GM21786 (cell line): ENCODE measurements at regions not wholly inside any gene's neighbourhood (a gene's known extent, or its start where the extent isn't known, plus 50 kb on each side); places are given as distances from the start of the nearest gene placed in this dataset.
"Not testable (repeated sequence)": the region's sequence is repeated elsewhere in the genome, so short reads cannot be mapped to it uniquely, and the experiment has no call there.

Source experiments
- ATAC-seq: cut with Tn5 transposase; IDR thresholded peaks from one replicate; pipeline ENCODE4 v1.9.1; 2021; ENCODE audit not compliant: unreplicated experiment

DNA sequence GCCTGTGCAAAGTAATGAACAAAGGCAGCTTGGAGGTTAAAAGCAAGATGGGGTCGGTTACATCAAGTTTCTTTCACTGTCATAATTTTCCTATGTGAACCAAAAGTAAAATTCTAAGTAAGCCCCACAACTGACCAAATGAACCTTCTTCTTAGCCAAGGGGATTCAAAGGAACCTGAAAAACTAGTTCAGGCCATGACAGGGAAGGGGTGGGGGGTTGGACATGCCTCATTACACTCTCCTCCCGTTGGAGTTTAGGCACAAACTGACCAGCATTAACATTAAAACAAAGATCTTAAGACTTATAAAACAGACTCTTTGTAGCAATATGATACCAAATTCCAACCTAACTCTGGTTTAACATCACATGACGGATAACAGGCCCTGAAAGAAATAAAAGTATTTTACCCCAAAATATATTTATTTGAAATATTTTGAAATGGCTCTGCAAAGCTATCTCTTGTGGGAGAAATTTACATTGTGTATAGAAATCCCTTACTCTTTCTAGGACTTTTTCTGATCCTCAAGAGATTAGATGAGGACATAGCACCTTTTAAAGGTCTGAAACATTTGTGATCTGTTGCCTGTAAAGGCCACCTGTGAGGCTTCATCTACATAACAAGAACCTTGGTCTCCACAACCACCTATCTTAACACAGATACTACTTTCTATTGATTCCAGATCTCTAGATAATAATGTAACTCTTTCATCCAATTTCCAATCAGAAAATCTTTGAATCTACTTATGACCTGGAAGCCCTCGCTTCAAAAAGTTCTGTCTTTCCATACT lies 1829.0 kb upstream of the MIR17HG start:
- ATAC-seq = no peak

DNA sequence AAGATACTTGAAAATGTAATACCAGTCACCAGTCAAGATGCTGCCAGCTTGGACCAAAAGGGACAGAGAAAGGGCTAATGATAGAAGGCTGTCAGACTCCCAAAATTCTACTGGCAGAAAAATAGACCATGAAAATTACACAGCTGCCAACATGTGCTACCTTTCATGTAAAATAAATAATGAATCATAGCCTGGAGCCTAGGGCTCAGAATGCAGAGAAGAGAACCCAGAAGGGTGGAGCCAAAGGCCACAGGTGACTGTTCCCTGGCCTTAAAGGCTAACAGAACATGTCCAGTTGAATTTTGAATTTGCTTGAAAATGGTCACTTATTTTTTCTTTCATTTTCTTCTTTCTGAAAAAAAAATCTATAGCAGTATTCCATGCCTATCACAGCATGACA lies 1827.0 kb upstream of the MIR17HG start:
- ATAC-seq = no peak

DNA sequence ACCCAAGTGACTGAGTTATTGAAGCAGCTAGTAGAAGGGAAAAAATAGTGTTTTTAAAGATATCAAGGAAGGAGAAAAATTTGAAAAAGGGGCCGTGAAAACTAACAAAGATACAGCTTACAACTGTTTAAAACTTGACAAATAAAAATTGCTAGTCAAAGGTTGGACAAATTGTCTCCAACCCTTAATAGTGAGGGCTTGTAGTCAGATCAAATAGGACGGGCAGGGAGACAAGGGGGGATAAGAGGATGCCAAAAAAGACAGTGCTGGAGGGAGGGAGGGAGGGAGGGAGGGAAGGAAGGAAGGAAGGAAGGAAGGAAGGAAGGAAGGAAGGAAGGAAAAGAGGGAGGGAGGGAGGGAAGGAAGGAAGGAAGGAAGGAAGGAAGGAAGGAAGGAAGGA lies 1825.8 kb upstream of the MIR17HG start:
- not testable (repeated sequence) for ATAC-seq

DNA sequence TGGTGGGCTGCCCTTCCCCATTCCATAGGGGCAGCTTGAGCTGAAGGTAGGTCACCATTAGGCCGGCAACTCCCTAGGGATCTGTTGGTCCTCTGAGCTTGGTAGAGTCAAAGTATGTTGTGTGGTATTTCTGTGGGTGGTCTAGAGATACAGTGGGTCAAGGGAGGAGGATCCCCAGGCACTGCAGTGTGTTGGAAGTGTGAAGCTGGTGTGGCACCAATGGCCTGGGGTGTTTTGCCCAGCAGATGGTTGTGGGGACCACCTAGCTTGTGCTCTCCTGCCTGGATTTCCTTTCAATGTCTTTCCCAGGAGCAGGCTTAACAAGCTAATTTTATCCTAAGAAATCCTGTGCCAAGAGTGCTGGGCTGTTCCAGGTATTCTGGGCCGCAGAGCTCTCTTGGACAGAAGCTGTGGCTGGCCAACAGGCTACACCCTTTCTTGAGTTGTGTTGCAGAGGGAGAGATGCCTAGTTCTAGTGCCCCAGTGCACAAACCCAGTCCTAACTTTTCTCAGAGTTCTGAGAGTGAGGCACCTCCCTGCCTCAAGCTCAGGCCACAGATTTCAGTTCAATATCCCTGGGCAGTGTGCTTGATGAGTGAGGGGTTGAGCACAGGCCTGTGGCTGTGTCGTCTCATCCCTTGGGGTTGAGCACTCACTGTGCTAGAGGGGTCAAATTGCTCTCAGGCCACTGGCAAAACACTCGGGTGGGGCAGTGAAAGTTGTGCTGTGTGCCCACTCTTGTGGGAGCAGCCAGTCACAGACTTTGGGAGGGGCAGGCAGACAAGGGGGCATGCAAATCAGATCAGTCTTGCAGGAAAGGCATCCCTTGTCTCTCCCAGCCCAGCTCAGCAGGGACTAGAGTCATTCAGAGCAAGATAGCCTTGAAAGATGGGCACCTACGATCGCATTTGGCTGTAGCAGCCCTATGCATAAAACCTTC lies 1806.1 kb upstream of the MIR17HG start:
- no peak for ATAC-seq

DNA sequence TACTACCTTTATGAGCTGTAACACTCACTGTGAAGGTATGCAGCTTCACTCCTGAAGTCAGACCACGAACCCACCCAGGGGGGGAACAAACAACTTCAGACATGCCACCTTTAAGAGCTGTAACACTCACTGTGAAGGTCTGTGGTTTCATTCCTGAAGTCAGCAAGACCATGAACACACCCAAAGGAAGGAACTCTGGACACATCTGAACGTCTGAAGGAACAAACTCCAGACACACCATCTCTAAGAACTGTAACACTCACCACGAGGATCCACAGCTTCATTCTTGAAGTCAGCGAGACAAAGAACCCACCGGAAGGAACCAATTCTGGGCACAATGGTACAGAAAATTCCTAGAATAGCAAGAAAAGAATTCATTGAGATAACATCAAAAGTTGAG lies 1796.5 kb upstream of the MIR17HG start:
- ATAC-seq = no peak

DNA sequence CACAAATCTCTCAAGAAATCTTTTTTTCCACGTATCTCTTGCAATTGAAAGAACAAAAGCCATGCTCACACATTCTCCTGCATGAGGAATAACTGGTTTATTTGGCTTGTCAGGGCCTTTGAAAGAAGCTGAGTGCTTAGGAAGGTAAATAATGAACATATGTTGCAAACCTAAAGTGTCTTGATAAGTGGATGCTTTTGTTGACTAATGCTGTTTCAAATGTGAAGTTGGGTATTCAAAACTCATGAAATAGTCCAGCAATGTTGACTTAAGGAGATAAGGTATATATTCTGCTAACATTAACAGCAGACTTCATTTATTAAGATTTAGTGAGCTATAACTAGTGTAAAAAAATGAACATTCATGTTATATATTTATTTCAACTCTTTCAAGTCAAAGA lies 1792.7 kb upstream of the MIR17HG start:
- no peak for ATAC-seq

DNA sequence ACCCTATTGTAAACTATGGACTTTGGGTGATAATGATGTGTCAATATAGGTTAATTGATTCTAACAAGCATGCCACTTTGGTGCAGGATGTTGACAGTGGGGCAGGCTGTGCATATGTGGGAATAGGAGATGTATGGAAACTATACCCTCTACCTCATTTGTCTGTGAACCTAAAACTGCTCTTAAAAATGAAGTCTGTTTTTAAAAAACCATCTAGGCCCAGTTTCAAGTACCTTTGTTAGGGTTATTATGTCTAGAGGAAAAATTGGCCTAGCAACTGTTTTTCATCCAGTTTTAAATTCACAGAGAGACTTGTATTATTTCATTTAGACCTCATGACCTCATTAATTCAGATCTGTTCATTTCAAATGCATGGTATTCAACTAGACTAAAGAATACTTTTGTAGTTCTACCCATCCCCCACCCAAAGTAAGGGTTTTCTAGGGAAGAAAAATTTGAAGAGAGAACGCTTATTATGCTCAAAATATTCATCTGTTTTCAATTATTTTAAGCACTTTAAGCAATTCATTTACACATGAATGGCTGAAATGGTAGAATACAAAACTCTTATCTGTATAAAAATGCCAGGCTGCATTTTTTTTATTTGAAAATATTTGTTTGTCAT lies 1781.9 kb upstream of the MIR17HG start:
- ATAC-seq = no peak

DNA sequence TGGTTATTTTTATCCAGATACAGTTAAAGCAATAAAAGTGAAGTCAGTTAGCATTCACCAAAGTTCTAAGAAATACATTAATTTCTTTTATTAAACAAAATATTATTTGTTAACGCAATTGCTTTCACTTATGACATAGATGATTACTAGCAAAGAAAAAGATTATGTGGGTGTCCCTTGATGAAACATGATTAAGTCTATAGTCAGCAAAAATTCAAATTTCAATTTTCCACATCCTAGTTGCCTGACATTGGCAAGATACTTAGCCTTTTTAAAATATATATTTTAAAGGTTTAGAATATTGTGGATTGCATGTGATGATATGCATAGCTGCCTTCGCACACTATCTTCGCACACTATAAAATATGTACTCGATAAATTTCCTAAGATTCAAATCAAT lies 1780.5 kb upstream of the MIR17HG start:
- ATAC-seq = no peak

DNA sequence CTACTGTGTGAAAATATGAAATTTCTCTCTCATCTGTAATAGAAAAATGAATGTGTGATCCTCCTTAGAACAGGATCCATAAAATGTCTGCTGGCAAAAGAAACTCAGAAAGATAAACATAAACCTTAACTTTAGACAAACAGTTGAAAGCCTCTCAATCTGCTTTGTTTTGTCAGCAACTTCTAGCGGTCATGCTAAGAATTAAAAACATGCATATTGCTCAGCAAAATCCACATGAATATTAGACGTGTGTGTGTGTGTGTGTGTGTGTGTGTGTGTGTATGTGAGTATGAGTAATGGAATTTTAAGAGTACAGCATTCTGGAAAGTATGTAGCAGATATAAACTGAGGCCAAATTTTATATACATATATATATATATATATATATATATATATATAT lies 1779.2 kb upstream of the MIR17HG start:
- ATAC-seq = no peak

DNA sequence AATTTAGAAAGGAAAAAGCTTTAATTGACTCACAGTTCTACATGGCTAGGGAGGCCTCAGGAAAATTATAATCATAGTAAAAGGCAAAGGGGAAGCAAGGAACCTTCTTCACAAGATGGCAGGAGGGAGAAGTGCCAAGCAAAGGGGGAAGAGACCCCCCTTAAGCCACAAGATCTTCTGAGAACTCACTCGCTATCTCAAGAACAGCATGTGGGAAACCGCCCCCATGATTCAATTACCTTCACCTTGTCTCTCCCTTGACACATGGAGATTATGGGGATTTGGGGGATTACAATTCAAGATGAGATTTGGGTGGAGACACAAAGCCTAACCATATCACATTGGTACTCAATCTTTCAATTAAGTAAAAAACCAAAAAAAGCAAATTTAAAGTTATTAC lies 1778.7 kb upstream of the MIR17HG start:
- ATAC-seq = no peak

DNA sequence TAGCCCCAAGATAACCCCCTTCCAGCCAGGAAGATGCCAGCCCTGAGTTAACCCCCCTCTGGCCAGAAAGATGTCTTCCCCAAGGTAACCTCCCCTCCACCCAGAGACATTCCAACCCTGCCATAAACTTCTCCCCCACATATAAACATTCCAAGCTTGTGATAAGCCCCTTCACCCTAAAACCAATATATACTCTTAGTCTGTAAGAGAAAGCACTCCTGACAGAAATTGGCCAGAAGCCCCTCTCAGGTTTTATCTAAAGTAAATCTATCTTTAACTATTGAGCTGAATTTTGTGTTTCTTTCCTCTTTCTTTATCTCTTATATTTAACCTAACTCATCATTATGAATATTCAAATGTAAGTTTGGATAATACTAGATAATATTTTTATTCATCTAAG lies 1775.8 kb upstream of the MIR17HG start:
- ATAC-seq = no peak

DNA sequence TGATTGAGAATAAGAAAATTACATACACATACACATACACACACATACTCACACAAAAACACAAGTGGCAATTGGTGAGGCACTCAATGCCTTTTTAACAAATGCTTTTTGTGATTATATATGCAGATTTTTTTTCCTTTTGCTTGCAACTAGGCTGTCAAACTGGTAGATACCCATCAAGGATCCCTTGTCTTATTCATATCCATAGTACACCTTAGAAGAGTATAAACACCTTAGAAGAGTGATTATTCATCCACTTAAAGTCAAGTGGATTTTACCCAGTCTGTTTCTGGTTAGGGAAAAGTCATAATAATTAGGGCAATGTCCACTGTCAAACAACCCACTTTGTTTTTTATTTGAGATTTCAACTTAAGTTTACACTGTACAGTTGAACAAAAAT lies 1773.4 kb upstream of the MIR17HG start:
- no peak for ATAC-seq

DNA sequence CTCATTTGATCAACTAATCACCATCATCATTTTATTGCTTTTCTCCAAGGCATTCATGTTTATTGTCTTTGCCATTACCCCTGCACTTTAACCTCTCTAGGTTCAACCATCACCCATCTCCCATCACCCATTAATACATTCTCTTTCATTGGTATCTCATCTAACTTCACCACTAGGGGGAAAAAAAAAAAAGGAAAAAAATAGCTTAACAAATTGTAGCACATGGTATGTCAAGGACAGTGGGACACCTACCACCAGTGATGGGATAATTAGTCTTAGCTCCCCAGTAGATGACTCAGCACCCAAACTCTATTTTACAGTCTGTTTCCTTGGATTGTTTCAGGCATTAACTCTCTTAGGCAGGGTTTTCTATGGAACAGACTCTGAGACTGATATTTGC lies 1770.2 kb upstream of the MIR17HG start:
- no peak for ATAC-seq

DNA sequence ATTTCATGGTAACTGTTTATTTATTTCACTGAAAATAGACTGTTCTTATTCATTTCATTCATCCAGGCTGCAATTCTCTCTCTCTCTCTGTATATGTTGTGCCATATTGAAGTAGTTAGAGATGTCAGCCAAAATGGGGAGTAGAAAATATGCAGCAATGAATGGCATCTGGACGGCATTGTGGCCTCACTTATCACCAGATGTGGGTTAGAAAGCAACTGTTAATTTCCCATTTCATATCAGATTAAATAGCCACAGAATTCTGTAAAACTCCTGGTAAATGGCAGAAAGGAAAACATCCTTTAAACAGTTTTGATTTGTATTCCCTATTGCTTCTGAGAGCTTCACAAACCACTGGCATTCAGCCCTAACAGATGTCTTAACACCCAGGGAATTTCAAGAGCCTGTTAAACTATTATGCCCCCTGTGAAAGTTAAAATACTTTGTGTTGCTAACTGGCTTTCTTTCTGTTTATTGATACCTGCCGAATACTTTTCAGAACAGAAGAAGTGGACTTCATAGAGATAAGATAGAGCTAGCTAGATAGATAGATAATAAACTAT lies 1763.3 kb upstream of the MIR17HG start:
- no peak for ATAC-seq

DNA sequence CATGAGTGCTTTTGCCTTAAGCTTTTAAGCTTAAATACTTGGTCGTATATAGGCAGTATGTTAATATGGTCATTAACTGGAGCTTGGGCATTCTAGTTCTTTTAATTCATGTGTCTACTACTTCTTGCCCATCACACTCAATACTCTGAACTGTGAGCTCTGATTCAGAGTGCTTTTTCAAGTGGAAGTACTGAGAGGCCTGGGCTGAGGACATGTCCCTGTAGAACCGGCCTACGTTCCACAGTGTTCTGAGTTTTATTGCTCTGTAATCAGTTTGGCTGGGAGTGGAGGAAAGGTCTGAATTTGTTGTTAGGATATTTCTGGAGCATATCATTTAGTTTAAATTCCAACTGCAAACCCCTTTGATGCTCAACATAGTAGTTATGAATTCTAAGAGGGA lies 1744.8 kb upstream of the MIR17HG start:
- no peak for ATAC-seq

DNA sequence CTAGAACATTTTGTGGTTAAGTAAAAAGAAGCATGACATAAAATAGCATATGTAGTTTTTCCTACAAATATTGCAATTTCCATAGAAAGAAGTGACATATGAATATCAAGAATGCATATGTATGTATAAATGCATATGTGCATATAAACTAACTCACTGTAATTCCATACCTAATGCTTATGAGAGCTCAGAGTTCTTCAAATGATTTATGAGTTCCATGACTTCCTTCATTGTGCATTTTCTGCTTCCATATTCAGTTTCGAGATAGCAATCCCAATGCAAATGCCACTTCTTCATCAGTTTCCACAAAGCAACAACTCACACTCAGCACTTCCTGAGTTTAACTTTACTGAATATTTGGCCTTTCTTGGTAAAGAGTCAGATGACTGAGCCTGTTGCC lies 1744.3 kb upstream of the MIR17HG start:
- ATAC-seq = no peak

DNA sequence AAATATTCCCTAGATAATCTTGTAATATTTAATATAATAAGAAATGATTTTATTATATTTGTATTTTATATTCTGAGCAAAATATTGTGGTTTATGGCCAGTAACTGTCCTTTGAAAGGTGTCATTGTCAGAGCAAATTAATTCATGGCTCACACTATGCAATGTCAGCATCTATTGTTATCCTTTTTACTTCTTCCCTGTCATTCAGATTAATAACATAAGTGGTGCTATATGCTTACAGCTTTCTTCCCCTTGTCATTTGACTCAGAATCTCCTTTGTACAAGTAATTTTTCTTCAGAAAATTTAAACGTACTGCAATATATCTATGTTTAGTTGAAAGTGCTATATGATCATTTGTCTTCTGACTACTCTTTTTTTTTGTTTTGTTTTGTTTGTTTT lies 1738.2 kb upstream of the MIR17HG start:
- ATAC-seq = no peak

DNA sequence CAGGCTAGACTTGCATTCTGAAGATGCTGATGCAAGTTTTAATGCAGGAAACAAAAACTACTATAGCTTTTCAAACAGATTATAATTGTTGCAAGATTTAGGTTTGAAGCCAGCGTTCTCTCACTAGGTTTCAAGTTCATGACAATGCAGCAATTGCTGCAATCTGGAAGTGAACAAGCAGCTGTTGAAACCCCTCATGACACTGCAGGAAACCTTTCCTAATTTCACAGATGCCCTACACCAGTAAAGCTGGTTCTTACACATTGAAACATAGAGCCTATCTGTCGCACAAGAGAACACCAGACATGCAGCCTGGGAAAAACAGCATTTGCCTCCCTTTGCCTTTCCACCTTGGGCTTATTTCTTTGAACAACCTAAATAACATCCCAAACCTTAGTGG lies 1737.2 kb upstream of the MIR17HG start:
- ATAC-seq = no peak

DNA sequence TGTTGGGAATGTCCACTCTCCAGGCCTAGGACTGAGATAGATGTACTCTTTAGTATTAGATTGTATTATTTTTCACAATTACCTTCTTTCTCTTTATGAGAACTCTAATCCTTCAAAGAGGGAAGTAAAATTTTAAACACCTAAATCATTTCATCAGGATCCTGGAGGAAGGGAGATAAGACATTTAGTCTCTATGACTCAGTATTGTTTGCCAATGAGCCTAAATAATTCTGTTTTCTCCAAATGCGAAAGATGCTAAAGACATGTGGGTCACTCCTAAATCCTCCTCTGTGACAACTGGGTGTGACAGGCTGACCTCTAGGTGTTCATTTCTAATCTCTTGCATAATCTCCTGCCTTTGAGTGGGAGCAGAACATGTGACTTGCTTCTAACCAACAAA lies 1736.6 kb upstream of the MIR17HG start:
- no peak for ATAC-seq

DNA sequence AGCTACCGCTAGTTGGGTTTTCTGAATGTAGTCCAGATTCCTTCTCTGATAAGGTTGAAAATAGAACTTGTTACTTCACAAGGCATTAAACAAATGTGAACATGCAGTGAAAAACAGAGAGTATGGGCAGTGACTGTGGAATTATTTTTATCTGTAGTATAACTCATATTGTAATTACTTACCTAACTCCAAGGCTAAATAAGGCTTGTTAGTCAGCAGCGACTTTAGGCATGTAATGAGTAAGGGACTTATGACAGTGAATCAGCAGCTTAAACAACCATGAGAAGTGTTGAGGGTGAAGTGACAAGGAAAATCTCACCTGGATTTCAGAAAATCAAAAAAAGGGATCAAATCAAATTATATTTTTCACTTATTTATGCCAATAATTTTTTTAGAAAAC lies 1719.5 kb upstream of the MIR17HG start:
- ATAC-seq = no peak

DNA sequence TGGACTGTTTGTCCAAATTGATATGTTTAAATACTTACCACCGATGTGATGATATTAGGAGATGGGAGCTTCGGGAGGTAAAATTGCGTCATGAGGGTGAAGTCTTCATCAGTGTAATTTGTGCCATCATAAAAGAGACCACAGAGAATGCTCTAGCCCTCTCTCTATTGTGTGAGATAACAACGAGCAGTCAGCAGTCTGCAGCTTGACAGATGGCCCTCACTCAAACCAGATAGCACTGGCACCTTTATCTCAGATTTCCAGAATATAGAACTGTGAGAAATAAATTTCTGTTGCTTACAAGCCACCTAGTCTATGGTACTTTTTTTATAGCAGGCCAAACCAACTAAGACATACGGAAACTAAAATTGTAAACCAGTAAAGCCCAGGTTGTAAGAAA lies 1718.9 kb upstream of the MIR17HG start:
- ATAC-seq = no peak

DNA sequence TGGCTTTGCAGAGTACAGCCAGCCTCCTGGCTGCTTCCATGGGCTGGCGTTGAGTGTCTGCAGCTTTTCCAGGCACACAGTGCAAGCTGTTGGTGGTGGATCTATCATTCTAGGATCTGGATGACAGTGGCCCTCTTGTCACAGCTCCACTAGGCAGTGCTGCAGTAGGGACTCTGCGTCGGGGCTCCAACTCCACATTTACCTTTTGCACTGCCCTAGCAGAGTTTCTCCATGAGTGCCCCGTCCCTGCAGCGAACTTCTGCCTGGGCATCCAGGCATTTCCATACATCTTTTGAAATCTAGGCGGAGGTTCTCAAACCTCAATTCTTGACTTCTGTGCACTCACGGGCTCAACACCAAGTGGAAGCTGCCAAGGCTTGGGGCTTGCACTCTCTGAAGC lies 1697.3 kb upstream of the MIR17HG start:
- no peak for ATAC-seq
